ENCODE measurements at regions not wholly inside any gene's neighbourhood (a gene's known extent, or its start where the extent isn't known, plus 50 kb on each side); places are given as distances from the start of the nearest gene placed in this dataset.

- H3K4me3 ChIP-seq = no peak overlapping the region
- no peaks in the 10 kb centered on the region for H3K27me3 ChIP-seq
- DNase-seq = no peak
- no peaks in the 10 kb centered on the region for H3K36me3 ChIP-seq
- TF ChIP-seq POLR2A (IDR thresholded peaks at IDR 0.05) = no peak
- TF ChIP-seq CTCF (IDR thresholded peaks at IDR 0.05) = no peak
- 64 to 68% methylated on average over 5 of the region's 5 CpGs for WGBS, 2 donors
- no peaks in the 10 kb centered on the region for H3K9me3 ChIP-seq
- intact Hi-C loops (cut with DNase I) = no loop called here
- H3K4me1 ChIP-seq = no peaks in the 10 kb centered on the region
- no peak overlapping the region for H3K27ac ChIP-seq
Measured at GRCh38 chr9:73537561-73537960, 385.9 kb downstream of the ANXA1 start.

GRCh38 chr9:73539881-73540390 is 388.3 kb downstream of the ANXA1 start:
- H3K9me3 ChIP-seq = no peaks in the 10 kb centered on the region
- H3K4me3 ChIP-seq = no peak overlapping the region
- DNase-seq = no peak
- H3K27me3 ChIP-seq = no peaks in the 10 kb centered on the region
- no peak for TF ChIP-seq CTCF (IDR thresholded peaks at IDR 0.05)
- no peak for TF ChIP-seq POLR2A (IDR thresholded peaks at IDR 0.05)
- intact Hi-C loops (cut with DNase I) = no loop called here
- H3K4me1 ChIP-seq = no peaks in the 10 kb centered on the region
- H3K36me3 ChIP-seq = no peaks in the 10 kb centered on the region
- H3K27ac ChIP-seq = no peak overlapping the region
- 74 to 77% methylated on average over 7 of the region's 7 CpGs for WGBS, 2 donors

DNA sequence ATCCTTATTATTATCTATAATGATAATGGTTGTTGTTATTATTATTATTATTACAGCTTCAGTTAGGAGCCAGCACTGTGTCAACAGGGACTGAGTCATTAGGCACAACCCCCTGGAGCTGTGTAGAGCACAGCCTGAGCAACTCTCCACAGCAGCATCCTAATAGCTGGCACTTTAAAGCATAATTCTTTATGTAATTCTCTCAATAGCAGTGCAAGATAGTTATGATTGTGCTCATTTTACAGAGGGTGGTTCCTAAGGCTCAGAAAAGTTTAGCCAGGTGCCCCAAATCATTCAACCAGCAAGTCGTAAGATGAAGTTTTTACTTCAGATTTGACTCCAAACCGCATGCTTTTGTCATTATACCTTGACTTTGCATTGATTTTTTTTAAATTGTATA is 390.3 kb downstream of the ANXA1 start:
- WGBS, 2 donors = 33 to 38% methylated on average over 2 of the region's 2 CpGs
- no peaks in the 10 kb centered on the region for H3K4me1 ChIP-seq
- no peaks in the 10 kb centered on the region for H3K9me3 ChIP-seq
- no peak overlapping the region for H3K27ac ChIP-seq
- intact Hi-C loops (cut with DNase I) = no loop called here
- no peaks in the 10 kb centered on the region for H3K36me3 ChIP-seq
- H3K27me3 ChIP-seq = no peaks in the 10 kb centered on the region
- no peak for DNase-seq
- TF ChIP-seq CTCF (IDR thresholded peaks at IDR 0.05) = no peak
- no peak for TF ChIP-seq POLR2A (IDR thresholded peaks at IDR 0.05)
- no peak overlapping the region for H3K4me3 ChIP-seq

DNA sequence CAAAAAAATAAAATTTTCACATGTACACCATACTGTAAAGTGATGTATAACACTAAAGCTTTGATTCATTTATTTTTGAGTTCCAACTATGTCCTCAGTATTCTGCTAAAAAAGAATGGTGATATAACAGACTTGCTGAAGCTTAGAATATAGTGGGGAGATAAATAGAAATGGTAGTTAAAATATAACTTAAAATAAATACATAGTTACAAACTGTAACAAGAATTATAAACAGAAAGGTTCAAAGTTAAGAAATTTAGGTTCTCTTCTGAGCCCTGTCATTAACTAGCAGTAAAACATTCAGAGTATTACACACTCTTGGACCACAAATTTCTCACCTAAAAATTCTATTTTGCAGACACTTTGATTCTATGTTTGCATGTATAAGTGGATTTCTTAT is 392.1 kb downstream of the ANXA1 start:
- H3K27ac ChIP-seq = no peak overlapping the region
- H3K4me1 ChIP-seq = no peaks in the 10 kb centered on the region
- no peaks in the 10 kb centered on the region for H3K36me3 ChIP-seq
- no peaks in the 10 kb centered on the region for H3K9me3 ChIP-seq
- peaks cover 0 to under 1% (median 0%) of the 10 kb centered on the region in 4 donors for H3K27me3 ChIP-seq
- DNase-seq = no peak
- intact Hi-C loops (cut with DNase I) = no loop called here
- no peak overlapping the region for H3K4me3 ChIP-seq
- TF ChIP-seq CTCF (IDR thresholded peaks at IDR 0.05) (no peak), POLR2A (IDR thresholded peaks at IDR 0.05) (no peak)

- Histone ChIP-seq H3K36me3 (no peaks in the 10 kb centered on the region), H3K9me3 (no peaks in the 10 kb centered on the region), H3K4me3 (no peak overlapping the region), H3K4me1 (no peaks in the 10 kb centered on the region), H3K27ac (no peak overlapping the region), H3K27me3 (peaks cover 0 to 4% (median 0%) of the 10 kb centered on the region in 4 donors)
- TF ChIP-seq CTCF (IDR thresholded peaks at IDR 0.05) = no peak
- no peak for TF ChIP-seq POLR2A (IDR thresholded peaks at IDR 0.05)
- 60 to 76% methylated on average over 5 of the region's 5 CpGs for WGBS, 2 donors
- intact Hi-C loops (cut with DNase I) = no loop called here
- DNase-seq = no peak
Measured at GRCh38 chr9:73548201-73548600, 396.5 kb downstream of the ANXA1 start.
